ENCODE measurements at regions not wholly inside any gene's neighbourhood (a gene's known extent, or its start where the extent isn't known, plus 50 kb on each side); places are given as distances from the start of the nearest gene placed in this dataset.

DNA sequence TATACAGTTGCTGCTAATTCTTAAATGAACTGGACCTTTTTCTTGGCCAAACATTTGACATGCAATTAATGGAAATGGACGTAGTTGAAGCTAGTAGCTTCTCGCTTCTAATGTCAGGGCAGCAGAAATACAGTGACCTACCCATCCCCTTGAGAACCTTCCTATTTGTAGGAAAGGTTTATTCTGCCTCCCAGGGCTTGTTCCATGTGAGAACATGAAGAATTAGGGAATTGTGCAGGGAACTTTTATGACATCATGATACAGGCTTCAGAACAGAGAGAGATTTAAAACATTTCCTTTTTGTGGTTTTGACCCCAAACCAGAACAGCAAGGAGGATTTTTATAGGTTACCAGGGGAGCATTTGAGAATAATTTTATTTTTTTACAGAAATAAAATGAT lies 406.6 kb upstream of the PPP2R3A start:
- TF ChIP-seq, protein P1, sequence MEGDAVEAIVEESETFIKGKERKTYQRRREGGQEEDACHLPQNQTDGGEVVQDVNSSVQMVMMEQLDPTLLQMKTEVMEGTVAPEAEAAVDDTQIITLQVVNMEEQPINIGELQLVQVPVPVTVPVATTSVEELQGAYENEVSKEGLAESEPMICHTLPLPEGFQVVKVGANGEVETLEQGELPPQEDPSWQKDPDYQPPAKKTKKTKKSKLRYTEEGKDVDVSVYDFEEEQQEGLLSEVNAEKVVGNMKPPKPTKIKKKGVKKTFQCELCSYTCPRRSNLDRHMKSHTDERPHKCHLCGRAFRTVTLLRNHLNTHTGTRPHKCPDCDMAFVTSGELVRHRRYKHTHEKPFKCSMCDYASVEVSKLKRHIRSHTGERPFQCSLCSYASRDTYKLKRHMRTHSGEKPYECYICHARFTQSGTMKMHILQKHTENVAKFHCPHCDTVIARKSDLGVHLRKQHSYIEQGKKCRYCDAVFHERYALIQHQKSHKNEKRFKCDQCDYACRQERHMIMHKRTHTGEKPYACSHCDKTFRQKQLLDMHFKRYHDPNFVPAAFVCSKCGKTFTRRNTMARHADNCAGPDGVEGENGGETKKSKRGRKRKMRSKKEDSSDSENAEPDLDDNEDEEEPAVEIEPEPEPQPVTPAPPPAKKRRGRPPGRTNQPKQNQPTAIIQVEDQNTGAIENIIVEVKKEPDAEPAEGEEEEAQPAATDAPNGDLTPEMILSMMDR (IDR thresholded peaks at IDR 0.05; ENCODE audit: low read depth, low read length, missing input control): no peak
- TF ChIP-seq RAD21 (IDR thresholded peaks at IDR 0.05): no peak
- no peak for TF ChIP-seq EGR1 (IDR thresholded peaks at IDR 0.05; ENCODE audit: low read depth in 2 of 2)
- TF ChIP-seq, protein P2, sequence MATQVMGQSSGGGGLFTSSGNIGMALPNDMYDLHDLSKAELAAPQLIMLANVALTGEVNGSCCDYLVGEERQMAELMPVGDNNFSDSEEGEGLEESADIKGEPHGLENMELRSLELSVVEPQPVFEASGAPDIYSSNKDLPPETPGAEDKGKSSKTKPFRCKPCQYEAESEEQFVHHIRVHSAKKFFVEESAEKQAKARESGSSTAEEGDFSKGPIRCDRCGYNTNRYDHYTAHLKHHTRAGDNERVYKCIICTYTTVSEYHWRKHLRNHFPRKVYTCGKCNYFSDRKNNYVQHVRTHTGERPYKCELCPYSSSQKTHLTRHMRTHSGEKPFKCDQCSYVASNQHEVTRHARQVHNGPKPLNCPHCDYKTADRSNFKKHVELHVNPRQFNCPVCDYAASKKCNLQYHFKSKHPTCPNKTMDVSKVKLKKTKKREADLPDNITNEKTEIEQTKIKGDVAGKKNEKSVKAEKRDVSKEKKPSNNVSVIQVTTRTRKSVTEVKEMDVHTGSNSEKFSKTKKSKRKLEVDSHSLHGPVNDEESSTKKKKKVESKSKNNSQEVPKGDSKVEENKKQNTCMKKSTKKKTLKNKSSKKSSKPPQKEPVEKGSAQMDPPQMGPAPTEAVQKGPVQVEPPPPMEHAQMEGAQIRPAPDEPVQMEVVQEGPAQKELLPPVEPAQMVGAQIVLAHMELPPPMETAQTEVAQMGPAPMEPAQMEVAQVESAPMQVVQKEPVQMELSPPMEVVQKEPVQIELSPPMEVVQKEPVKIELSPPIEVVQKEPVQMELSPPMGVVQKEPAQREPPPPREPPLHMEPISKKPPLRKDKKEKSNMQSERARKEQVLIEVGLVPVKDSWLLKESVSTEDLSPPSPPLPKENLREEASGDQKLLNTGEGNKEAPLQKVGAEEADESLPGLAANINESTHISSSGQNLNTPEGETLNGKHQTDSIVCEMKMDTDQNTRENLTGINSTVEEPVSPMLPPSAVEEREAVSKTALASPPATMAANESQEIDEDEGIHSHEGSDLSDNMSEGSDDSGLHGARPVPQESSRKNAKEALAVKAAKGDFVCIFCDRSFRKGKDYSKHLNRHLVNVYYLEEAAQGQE (IDR thresholded peaks at IDR 0.05): no peak
- no peak for TF ChIP-seq TAF1 (conservative IDR thresholded peaks at IDR 0.05)
- no peak for TF ChIP-seq JUND (IDR thresholded peaks at IDR 0.05)
- no peak for TF ChIP-seq YY1 (IDR thresholded peaks at IDR 0.05)
- no peak for TF ChIP-seq MAX (IDR thresholded peaks at IDR 0.05)
- no peak for TF ChIP-seq ZBTB33 (IDR thresholded peaks at IDR 0.05)
- TF ChIP-seq RXRA (IDR thresholded peaks at IDR 0.05): no peak
- TF ChIP-seq GABPA (IDR thresholded peaks at IDR 0.05 in 1 of 2, conservative IDR thresholded peaks at IDR 0.05 in 1 of 2): no peak
- TF ChIP-seq SP1 (IDR thresholded peaks at IDR 0.05): no peak
- TF ChIP-seq, protein P3, sequence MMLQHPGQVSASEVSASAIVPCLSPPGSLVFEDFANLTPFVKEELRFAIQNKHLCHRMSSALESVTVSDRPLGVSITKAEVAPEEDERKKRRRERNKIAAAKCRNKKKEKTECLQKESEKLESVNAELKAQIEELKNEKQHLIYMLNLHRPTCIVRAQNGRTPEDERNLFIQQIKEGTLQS (IDR thresholded peaks at IDR 0.05): no peak
- no peak for TF ChIP-seq FOXA1 (IDR thresholded peaks at IDR 0.05)

Measured in liver (tissue), 3 donors.